OCI-LY7 (cell line): ENCODE measurements at regions not wholly inside any gene's neighbourhood (a gene's known extent, or its start where the extent isn't known, plus 50 kb on each side); places are given as distances from the start of the nearest gene placed in this dataset.
"Not testable (repeated sequence)": the region's sequence is repeated elsewhere in the genome, so short reads cannot be mapped to it uniquely, and the experiment has no call there.

Source experiments
- BruUV-seq: library from RNA; stranded (reverse); fragments of 400-500 nt; replicated peaks from 2 replicates; lab custom pipeline; 2021; lab: Mats Ljungman, UMichigan
- CTCF ChIA-PET: fragments of 300-600 bp; sonication (Branson Sonifier 250); formaldehyde crosslinking; loops from one replicate; lab custom pipeline; 2022; ENCODE audit warnings: antibody characterized with exemption; ENCODE audit not compliant: unreplicated experiment; lab: Charles Lee
- POLR2A ChIA-PET: fragments of 300-600 bp; sonication (Branson Sonifier 250); formaldehyde crosslinking; loops from one replicate; lab custom pipeline; 2022; ENCODE audit warnings: antibody characterized with exemption; lab: Charles Lee
- DNase-seq: peaks from one replicate; pipeline ENCODE4 v3.0.0-alpha.2; 2015; ENCODE audit warnings: low spot score
- H2AFZ ChIP-seq: fragments of 200-600 bp; sonication (generic), shearing (Covaris generic); 2 replicates; pipeline ENCODE4 v1.6.1; 2014; ENCODE audit warnings: mild to moderate bottlenecking, antibody characterized with exemption, low read length, moderate library complexity
- H3K27ac ChIP-seq: fragments of 200-600 bp; sonication (generic); 2 replicates; pipeline ENCODE4 v1.5.1; 2014; ENCODE audit warnings: mixed run types, low read depth, mild to moderate bottlenecking, moderate library complexity, low read length, inconsistent platforms; ENCODE audit not compliant: poor library complexity, severe bottlenecking
- H3K36me3 ChIP-seq: fragments of 200-600 bp; sonication (generic); 2 replicates; pipeline ENCODE4 v1.6.1; 2014; ENCODE audit warnings: mild to moderate bottlenecking, antibody characterized with exemption, low read length, moderate library complexity, mixed read lengths; ENCODE audit not compliant: insufficient read depth
- H3K4me1 ChIP-seq: fragments of 200-600 bp; sonication (generic); 2 replicates; pipeline ENCODE4 v1.5.1; 2014; ENCODE audit warnings: mild to moderate bottlenecking, low read length; ENCODE audit not compliant: insufficient read depth, poor library complexity, severe bottlenecking
- H3K4me2 ChIP-seq: fragments of 200-600 bp; sonication (generic); 2 replicates; pipeline ENCODE4 v1.6.1; 2014; ENCODE audit warnings: mild to moderate bottlenecking, low read length
- H3K4me3 ChIP-seq: fragments of 200-600 bp; sonication (generic); 2 replicates; pipeline ENCODE4 v1.5.1; 2014; ENCODE audit warnings: mild to moderate bottlenecking, low read depth, low read length; ENCODE audit not compliant: poor library complexity, severe bottlenecking
- H3K79me2 ChIP-seq: fragments of 200-600 bp; sonication (generic); 2 replicates; pipeline ENCODE4 v1.6.1; 2016; ENCODE audit warnings: low read depth, mild to moderate bottlenecking, low read length, moderate library complexity, mixed read lengths; ENCODE audit not compliant: insufficient read depth
- H3K9me2 ChIP-seq: fragments of 200-600 bp; sonication (generic); 2 replicates; pipeline ENCODE4 v1.6.1; 2016; ENCODE audit warnings: mild to moderate bottlenecking, low read length, mixed read lengths; ENCODE audit not compliant: insufficient read depth
- H3K9me3 ChIP-seq: fragments of 200-600 bp; sonication (generic); 2 replicates; pipeline ENCODE4 v1.6.1; 2014; ENCODE audit warnings: mild to moderate bottlenecking, mixed run types, low read length, mixed read lengths
- H4K20me1 ChIP-seq: fragments of 200-600 bp; sonication (generic); 2 replicates; pipeline ENCODE4 v1.6.1; 2014; ENCODE audit warnings: mild to moderate bottlenecking, antibody characterized with exemption, low read length, moderate library complexity, mixed read lengths; ENCODE audit not compliant: insufficient read depth
- intact Hi-C: fragments of 100-400 bp; cut with micrococcal nuclease; formaldehyde crosslinking; loops from one replicate; pipeline ENCODE4 v1.10.0; 2022; ENCODE audit not compliant: unreplicated experiment

DNA sequence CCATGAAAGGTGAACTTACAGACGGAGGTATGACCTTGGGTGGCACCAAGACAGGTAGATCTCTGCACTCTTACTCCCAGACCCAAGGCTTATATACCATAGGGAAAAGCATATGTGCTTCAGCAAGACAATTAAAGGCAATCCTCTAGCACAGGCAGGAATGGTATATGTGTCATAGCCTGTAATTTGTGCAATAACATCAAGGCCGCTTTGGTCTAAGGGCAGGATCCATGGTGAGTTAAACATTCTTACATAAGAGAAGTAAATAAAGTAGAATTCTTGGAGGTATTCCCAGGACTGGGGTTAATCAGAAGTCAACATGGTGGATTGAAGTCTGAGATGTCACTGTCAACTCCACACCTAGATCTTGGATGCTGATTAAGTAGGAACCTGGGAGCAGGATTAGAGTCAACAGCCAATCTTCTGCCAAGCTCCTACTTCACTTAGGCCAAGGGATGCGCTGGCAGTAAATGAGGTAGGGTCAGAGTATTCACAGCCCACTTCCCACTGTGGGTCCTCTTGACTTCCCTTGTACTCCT is 143.0 kb downstream of the ATP6V0E2 start:
- H3K9me2 ChIP-seq, H3K36me3 ChIP-seq, CTCF ChIA-PET, DNase-seq, POLR2A ChIA-PET, H3K27ac ChIP-seq, intact Hi-C loops, H4K20me1 ChIP-seq, BruUV-seq, H3K4me2 ChIP-seq, H3K4me3 ChIP-seq, H2AFZ ChIP-seq, H3K9me3 ChIP-seq, H3K4me1 ChIP-seq, H3K79me2 ChIP-seq: not testable (repeated sequence)

DNA sequence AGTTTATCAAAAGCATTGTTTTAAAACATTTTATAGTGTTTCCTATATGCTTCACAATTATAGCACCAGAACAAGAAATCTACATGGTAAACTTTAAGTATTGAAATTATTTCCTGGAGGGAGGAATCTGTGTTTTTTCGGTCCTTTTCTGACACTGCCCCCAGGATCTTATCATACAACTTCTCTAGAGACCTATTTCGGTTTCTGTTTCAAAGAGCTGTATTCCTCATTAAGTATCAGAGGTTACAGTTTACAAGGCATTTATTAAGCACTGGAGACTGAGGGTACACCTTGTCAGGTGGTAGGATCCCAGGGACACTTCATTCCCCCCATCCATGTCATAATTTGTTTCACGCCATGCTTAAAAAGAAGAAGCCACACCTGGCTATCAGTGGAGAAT is 146.4 kb downstream of the ATP6V0E2 start:
- H4K20me1 ChIP-seq, H3K9me2 ChIP-seq, H3K4me2 ChIP-seq, intact Hi-C loops, BruUV-seq, H2AFZ ChIP-seq, H3K9me3 ChIP-seq, H3K4me1 ChIP-seq, POLR2A ChIA-PET, H3K36me3 ChIP-seq, H3K27ac ChIP-seq, H3K79me2 ChIP-seq, H3K4me3 ChIP-seq, DNase-seq, CTCF ChIA-PET: not testable (repeated sequence)

DNA sequence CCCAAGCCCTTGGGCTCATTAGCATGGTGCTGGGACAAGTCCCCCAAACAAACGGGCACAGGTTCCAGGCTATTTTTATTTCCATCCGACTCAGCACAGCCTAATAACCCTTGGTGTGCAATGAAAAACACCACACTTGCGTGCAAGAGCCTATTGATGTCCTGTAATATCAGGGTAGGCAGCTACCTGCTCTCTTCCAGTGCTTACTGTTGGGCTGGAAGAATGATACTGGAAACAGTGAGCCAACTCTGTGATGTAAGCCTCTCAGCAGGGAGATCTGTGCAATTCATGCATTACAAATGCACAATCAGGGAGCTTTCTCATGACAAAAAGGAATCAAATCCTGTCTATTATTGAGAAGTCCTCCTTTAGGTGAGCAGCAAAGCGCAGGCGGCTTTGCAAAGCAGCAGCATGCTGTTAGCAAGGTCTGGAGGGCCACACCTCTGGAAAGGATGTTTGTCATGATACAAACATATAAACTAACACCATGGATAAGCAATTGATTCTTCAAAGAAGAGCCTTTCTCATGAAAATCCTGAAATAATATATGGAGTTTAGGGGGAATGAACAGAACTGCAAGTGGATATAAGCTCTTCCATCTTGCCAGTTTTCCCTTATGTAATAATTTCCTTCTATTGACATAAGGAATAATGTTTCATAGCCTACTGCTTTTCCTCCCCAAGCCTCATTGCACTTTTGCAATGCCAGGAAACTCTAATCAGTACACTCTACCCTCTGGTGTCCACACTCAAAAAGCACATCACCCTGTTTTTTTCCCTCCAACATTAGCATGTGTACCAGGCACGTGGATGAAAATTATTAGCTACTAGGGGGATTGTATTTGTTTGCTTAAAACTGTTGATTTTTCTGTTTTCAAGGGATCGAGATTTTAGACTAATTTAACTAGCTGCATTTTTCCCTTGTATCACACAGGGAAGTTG is 151.1 kb downstream of the ATP6V0E2 start:
- CTCF ChIA-PET, H3K4me3 ChIP-seq, H3K9me2 ChIP-seq, H4K20me1 ChIP-seq, H3K4me1 ChIP-seq, H2AFZ ChIP-seq, intact Hi-C loops, H3K27ac ChIP-seq, H3K36me3 ChIP-seq, H3K79me2 ChIP-seq, H3K9me3 ChIP-seq, H3K4me2 ChIP-seq, BruUV-seq, POLR2A ChIA-PET, DNase-seq: not testable (repeated sequence)

DNA sequence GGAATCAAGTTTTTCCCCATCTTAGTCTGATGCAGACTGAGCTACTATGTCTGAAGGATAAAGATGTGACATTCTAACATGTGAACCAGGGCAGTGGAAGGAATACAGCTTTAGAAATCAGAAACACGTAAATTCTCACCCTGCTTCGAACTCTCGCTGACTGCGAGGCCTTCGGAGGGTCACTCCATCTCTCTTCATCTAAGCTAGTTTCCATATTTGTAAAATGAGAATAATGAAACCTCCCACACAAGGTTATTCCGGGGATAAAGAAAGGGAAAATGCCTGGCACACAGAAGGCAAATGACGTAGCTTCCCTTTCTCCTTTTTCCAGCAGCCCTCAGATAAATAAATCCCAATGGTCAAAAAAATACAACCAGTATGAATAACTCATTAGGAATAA is 152.0 kb downstream of the ATP6V0E2 start:
- CTCF ChIA-PET, H3K4me1 ChIP-seq, H3K9me3 ChIP-seq, POLR2A ChIA-PET, H3K36me3 ChIP-seq, H2AFZ ChIP-seq, H3K4me3 ChIP-seq, H3K79me2 ChIP-seq, BruUV-seq, DNase-seq, H4K20me1 ChIP-seq, H3K9me2 ChIP-seq, H3K4me2 ChIP-seq, H3K27ac ChIP-seq, intact Hi-C loops: not testable (repeated sequence)

DNA sequence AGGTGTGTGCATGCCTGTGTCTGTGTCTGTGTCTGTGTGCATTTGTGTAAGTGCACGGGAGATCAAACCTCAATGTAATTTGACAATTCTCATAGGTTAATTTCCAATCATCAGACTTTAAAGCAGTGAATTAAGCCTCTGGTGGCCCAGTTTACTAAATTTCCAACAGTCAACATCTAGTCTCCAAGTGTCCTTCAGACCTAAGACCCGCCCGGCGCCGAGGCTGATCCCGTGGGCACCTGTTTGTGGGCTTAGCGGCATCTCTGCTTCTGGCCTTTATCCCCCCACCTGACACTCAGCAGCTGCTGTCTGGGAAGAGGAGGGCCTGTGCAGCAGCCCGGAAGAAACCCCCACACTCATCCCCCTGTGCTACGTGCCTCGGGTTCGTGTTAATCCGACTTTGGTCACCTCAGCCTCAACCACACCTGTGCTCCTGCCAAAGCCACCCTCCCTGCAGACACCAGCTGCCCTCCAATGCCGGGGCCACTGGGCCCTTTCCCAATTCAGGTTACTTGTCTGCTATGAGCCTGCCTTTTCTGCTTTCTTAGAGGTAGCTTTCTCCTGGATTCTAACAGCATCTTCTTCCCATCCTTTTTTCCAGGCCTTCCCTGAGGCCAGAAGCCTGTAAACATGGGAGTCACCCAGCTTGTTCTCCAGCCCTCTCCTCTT is 154.7 kb downstream of the ATP6V0E2 start:
- DNase-seq, intact Hi-C loops, H3K4me3 ChIP-seq, H3K79me2 ChIP-seq, H3K36me3 ChIP-seq, CTCF ChIA-PET, H4K20me1 ChIP-seq, H3K9me2 ChIP-seq, H3K4me1 ChIP-seq, H3K4me2 ChIP-seq, H2AFZ ChIP-seq, POLR2A ChIA-PET, H3K27ac ChIP-seq, BruUV-seq, H3K9me3 ChIP-seq: not testable (repeated sequence)

DNA sequence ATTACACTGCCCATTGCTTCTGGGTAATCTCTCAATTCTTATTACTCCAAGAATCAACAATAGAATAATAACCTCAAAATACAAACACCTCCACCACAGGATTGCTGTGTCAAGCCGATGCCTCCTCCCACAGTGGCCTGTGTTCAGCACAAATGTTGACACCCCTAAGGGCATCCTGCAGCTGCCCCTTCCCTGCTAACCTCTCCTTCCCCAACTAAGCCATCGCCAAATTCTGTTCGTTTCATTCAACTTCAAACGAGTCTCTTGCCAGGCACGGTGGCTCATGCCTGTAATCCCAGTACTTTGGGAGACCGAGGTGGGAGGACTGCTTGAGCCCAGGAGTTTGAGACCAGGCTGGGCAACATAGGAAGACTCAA is 155.2 kb downstream of the ATP6V0E2 start:
- BruUV-seq, intact Hi-C loops, POLR2A ChIA-PET: not testable (repeated sequence)

More for the DNA sequence above, 155.2 kb downstream of the ATP6V0E2 start:
- H3K79me2 ChIP-seq, H3K4me2 ChIP-seq, H3K9me2 ChIP-seq, H3K4me3 ChIP-seq, H4K20me1 ChIP-seq, H3K9me3 ChIP-seq, H3K36me3 ChIP-seq, H3K4me1 ChIP-seq, CTCF ChIA-PET, DNase-seq, H2AFZ ChIP-seq, H3K27ac ChIP-seq: not testable (repeated sequence)
